Nephron progenitor cell (in vitro differentiated cells): ENCODE measurements at regions not wholly inside any gene's neighbourhood (a gene's known extent, or its start where the extent isn't known, plus 50 kb on each side); places are given as distances from the start of the nearest gene placed in this dataset.
"Not testable (repeated sequence)": the region's sequence is repeated elsewhere in the genome, so short reads cannot be mapped to it uniquely, and the experiment has no call there.

ENCODE experiments used
- DNase-seq: peaks from one replicate; pipeline ENCODE4 v3.0.0; 2021
- H3K27ac Mint-ChIP-seq: 2 replicates; pipeline ENCODE4 v1.8.0; 2021; ENCODE audit warnings: mild to moderate bottlenecking, moderate library complexity, mixed read lengths
- H3K27me3 Mint-ChIP-seq: 2 replicates; pipeline ENCODE4 v1.8.0; 2021; ENCODE audit warnings: mild to moderate bottlenecking, low read depth, mixed read lengths; ENCODE audit not compliant: poor library complexity
- H3K36me3 Mint-ChIP-seq: 2 replicates; pipeline ENCODE4 v1.8.0; 2021; ENCODE audit warnings: low read depth, mixed read lengths
- H3K4me1 Mint-ChIP-seq: 2 replicates; pipeline ENCODE4 v1.8.0; 2021; ENCODE audit warnings: mixed read lengths
- H3K4me3 Mint-ChIP-seq: 2 replicates; pipeline ENCODE4 v1.8.0; 2021; ENCODE audit warnings: mild to moderate bottlenecking, moderate library complexity, mixed read lengths
- H3K9me3 Mint-ChIP-seq: 2 replicates; pipeline ENCODE4 v1.8.0; 2021; ENCODE audit warnings: mild to moderate bottlenecking, moderate library complexity, mixed read lengths
- CTCF ChIP-seq: fragments of 200-600 bp; sonication (generic); IDR thresholded peaks from 2 replicates; pipeline ENCODE4 v1.5.0; 2021; ENCODE audit warnings: antibody characterized with exemption

GRCh38 chr3:75337226-75337900 lies 326.8 kb upstream of the FRG2C start:
- Mint-ChIP-seq H3K27me3 (peaks cover 14% of the 10 kb centered on the region), H3K27ac (no peak overlapping the region), H3K4me3 (no peak overlapping the region), H3K9me3 (no peaks in the 10 kb centered on the region), H3K36me3 (no peaks in the 10 kb centered on the region), H3K4me1 (peaks cover 15% of the 10 kb centered on the region)
- TF ChIP-seq CTCF = no peak
- DNase-seq = no peak

- H3K9me3 Mint-ChIP-seq = no peaks in the 10 kb centered on the region
- TF ChIP-seq CTCF = no peak
- H3K27me3 Mint-ChIP-seq = peaks cover 14% of the 10 kb centered on the region
- no peak overlapping the region for H3K4me3 Mint-ChIP-seq
- H3K27ac Mint-ChIP-seq = no peak overlapping the region
- no peak for DNase-seq
- H3K4me1 Mint-ChIP-seq = peaks cover 15% of the 10 kb centered on the region
- H3K36me3 Mint-ChIP-seq = no peaks in the 10 kb centered on the region
Observed at GRCh38 chr3:75338342-75338741, 325.8 kb upstream of the FRG2C start.

GRCh38 chr3:75341324-75342067 lies 322.6 kb upstream of the FRG2C start:
- Mint-ChIP-seq H3K27ac (peak overlapping the region; percentile 66), H3K4me1 (peaks cover 24% of the 10 kb centered on the region), H3K27me3 (peaks cover 9% of the 10 kb centered on the region), H3K9me3 (no peaks in the 10 kb centered on the region), H3K4me3 (no peak overlapping the region), H3K36me3 (no peaks in the 10 kb centered on the region)
- DNase-seq = no peak
- no peak for TF ChIP-seq CTCF

- peaks cover 9% of the 10 kb centered on the region for H3K27me3 Mint-ChIP-seq
- no peak overlapping the region for H3K4me3 Mint-ChIP-seq
- peaks cover 24% of the 10 kb centered on the region for H3K4me1 Mint-ChIP-seq
- no peaks in the 10 kb centered on the region for H3K9me3 Mint-ChIP-seq
- no peak for TF ChIP-seq CTCF
- H3K36me3 Mint-ChIP-seq = no peaks in the 10 kb centered on the region
- H3K27ac Mint-ChIP-seq = no peak overlapping the region
- no peak for DNase-seq
Observed at GRCh38 chr3:75342425-75342824, 321.7 kb upstream of the FRG2C start.

GRCh38 chr3:75350536-75350935 lies 313.6 kb upstream of the FRG2C start:
- H3K36me3 Mint-ChIP-seq, H3K9me3 Mint-ChIP-seq, H3K4me3 Mint-ChIP-seq, DNase-seq, H3K27ac Mint-ChIP-seq, H3K4me1 Mint-ChIP-seq: not testable (repeated sequence)
- peaks cover 18% of the 10 kb centered on the region for H3K27me3 Mint-ChIP-seq

- Mint-ChIP-seq H3K4me1 (peaks cover 13% of the 10 kb centered on the region), H3K27me3 (peaks cover 27% of the 10 kb centered on the region)
- H3K27ac Mint-ChIP-seq, DNase-seq, H3K36me3 Mint-ChIP-seq, H3K4me3 Mint-ChIP-seq, H3K9me3 Mint-ChIP-seq: not testable (repeated sequence)
Observed at GRCh38 chr3:75362086-75362784, 301.9 kb upstream of the FRG2C start.

GRCh38 chr3:75372964-75373363 lies 291.2 kb upstream of the FRG2C start:
- not testable (repeated sequence) for H3K4me1 Mint-ChIP-seq, H3K36me3 Mint-ChIP-seq, H3K4me3 Mint-ChIP-seq, H3K9me3 Mint-ChIP-seq, H3K27ac Mint-ChIP-seq, DNase-seq
- peaks cover 27% of the 10 kb centered on the region for H3K27me3 Mint-ChIP-seq

GRCh38 chr3:75379840-75380239 lies 284.3 kb upstream of the FRG2C start:
- Mint-ChIP-seq H3K27ac (peak overlapping the region; percentile 3), H3K27me3 (peaks cover 15% of the 10 kb centered on the region)
- not testable (repeated sequence) for H3K4me1 Mint-ChIP-seq, H3K4me3 Mint-ChIP-seq, H3K9me3 Mint-ChIP-seq, H3K36me3 Mint-ChIP-seq, DNase-seq
